H1 (cell line): ENCODE measurements at regions not wholly inside any gene's neighbourhood (a gene's known extent, or its start where the extent isn't known, plus 50 kb on each side); places are given as distances from the start of the nearest gene placed in this dataset.

ENCODE experiments used
- CBX8 ChIP-seq: fragments of 300-800, 300-1000 bp; sonication (generic); IDR thresholded peaks from 2 replicates; pipeline ENCODE4 v1.7.1; 2016; ENCODE audit warnings: low read depth, low read length, borderline replicate concordance
- POLR2AphosphoS5 ChIP-seq: IDR thresholded peaks from 2 replicates; pipeline ENCODE4 v1.6.1; 2011; ENCODE audit warnings: low read depth, low read length
- TAF1 ChIP-seq: IDR thresholded peaks from 2 replicates; pipeline ENCODE4 v1.6.1; 2011; ENCODE audit warnings: mild to moderate bottlenecking, low read depth, low read length

DNA sequence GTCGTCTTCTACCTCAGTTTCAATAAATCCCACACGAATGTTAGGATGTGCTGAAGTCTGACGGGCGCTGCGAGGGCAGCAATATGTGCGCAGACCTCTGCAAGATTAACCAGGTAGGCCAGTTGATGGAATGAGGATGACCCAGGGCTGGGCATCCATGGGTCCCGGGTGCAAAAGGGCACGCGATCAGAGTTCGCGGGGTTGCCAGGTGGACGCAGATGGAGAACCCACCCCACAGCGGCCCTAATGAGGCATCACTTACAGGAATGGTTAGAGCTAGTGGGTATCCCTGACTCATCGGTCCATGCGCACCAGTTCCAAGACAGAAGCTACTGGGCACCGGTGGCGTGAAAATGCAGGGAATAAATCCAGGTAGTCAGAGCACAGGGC, 2116.0 kb downstream of the TP53TG3F start (continued):
- TF ChIP-seq POLR2AphosphoS5, result no peak
- no peak for TF ChIP-seq TAF1
- TF ChIP-seq CBX8, result no peak
